ENCODE measurements at regions not wholly inside any gene's neighbourhood (a gene's known extent, or its start where the extent isn't known, plus 50 kb on each side); places are given as distances from the start of the nearest gene placed in this dataset.

DNA sequence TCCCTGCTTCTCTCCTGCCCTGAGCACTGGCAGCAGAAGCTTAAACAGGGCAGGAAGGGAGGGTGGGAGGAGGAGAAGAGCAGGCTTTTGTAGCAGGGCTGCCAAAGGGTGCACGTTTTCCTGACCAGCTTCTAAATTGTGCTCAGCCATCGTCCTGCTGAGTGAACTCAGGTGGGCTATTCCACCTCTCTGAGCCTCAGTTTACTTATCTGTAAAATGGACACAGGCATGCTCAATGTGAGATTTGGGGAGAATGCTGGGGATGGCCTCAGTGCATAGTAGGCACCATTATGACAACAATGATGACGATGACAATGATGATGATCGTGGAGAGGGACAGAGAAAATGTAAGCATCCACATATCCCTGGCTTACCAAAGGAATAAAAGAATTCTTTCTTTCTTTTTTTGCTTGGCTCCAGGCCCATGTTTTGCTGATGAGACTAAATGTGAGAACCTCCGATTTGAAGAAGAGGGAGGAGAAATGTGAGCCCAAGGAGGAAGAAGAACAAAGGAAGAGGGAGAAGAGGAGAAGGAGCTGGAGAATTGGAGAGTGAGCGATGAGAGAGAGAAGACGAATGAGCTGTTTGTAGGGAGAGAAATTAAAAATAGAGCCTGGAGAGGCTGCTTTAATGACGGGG is 105.5 kb upstream of the MYL2 start:
- H3K4me1 Mint-ChIP-seq (ENCODE audit: low read depth, unreplicated experiment), result peaks cover 4% of the 10 kb centered on the region
- no peak overlapping the region for H3K27ac Mint-ChIP-seq (ENCODE audit: unreplicated experiment)
- peaks cover 7% of the 10 kb centered on the region for H3K9me3 Mint-ChIP-seq (ENCODE audit: unreplicated experiment)
- no peak for DNase-seq
- TF ChIP-seq, protein P1, sequence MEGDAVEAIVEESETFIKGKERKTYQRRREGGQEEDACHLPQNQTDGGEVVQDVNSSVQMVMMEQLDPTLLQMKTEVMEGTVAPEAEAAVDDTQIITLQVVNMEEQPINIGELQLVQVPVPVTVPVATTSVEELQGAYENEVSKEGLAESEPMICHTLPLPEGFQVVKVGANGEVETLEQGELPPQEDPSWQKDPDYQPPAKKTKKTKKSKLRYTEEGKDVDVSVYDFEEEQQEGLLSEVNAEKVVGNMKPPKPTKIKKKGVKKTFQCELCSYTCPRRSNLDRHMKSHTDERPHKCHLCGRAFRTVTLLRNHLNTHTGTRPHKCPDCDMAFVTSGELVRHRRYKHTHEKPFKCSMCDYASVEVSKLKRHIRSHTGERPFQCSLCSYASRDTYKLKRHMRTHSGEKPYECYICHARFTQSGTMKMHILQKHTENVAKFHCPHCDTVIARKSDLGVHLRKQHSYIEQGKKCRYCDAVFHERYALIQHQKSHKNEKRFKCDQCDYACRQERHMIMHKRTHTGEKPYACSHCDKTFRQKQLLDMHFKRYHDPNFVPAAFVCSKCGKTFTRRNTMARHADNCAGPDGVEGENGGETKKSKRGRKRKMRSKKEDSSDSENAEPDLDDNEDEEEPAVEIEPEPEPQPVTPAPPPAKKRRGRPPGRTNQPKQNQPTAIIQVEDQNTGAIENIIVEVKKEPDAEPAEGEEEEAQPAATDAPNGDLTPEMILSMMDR (IDR thresholded peaks at IDR 0.05; ENCODE audit: partially characterized antibody, unreplicated experiment), result no peak
- H3K4me3 Mint-ChIP-seq (ENCODE audit: unreplicated experiment), result peak overlapping the region; percentile 1
- H3K36me3 Mint-ChIP-seq (ENCODE audit: unreplicated experiment), result peaks cover 15% of the 10 kb centered on the region
- peaks cover 9% of the 10 kb centered on the region for H3K27me3 Mint-ChIP-seq (ENCODE audit: unreplicated experiment)

DNA sequence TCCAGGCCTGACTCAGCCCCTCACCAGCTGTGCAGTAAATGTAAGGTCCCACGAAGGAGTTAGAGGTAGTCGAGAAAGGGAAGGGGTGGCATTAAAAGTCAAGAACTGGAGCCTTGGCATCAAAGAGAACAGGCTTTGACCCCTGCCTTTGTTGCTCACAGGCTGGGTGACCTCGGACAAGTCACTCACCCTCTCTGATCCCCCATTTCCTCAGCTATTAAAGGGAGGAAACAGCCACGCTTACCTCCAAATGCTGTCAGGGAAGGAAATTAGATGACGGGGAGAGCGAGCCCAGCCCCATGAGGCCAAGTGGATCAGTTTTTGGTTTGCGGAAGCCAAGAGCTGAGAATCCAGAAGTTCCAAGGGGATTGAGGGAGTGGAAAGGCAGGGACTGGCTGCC is 104.9 kb upstream of the MYL2 start:
- TF ChIP-seq, protein P1 (IDR thresholded peaks at IDR 0.05; ENCODE audit: partially characterized antibody, unreplicated experiment), result no peak
- Mint-ChIP-seq H3K36me3 (ENCODE audit: unreplicated experiment) (peaks cover 15% of the 10 kb centered on the region), H3K4me3 (ENCODE audit: unreplicated experiment) (no peak overlapping the region), H3K27me3 (ENCODE audit: unreplicated experiment) (peaks cover 9% of the 10 kb centered on the region), H3K27ac (ENCODE audit: unreplicated experiment) (no peak overlapping the region), H3K4me1 (ENCODE audit: low read depth, unreplicated experiment) (peaks cover 4% of the 10 kb centered on the region), H3K9me3 (ENCODE audit: unreplicated experiment) (peaks cover 7% of the 10 kb centered on the region)
- DNase-seq, result no peak

DNA sequence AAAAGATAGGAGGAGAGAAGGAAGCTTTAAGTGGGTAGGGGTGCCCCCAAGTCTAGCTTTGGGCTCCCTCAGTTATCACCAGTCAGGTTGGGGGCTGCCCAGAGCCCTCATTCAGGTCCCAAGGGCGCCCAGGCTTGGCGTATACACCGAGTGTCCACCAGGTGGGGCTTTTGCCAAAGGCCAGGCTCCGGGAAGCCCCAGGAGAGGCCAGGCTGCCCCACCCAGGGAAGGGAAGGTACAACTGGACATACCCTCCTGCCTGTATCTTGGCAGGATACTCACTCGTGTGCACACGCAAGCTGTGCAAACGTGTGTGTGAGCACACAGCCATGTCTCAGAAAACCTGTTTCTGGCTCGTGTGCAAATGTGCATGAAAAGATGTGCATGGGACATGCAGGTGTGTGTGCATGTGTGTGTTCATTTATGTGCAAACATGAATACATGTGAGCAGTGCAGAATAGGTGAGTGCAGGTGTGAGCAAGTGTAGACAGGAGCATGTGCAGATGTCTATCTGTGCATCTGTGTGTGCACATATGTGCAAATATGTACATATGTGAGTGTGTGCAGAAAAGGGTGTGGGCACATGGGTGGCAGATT is 103.9 kb upstream of the MYL2 start:
- H3K4me1 Mint-ChIP-seq (ENCODE audit: low read depth, unreplicated experiment), result peaks cover 4% of the 10 kb centered on the region
- TF ChIP-seq, protein P1 (IDR thresholded peaks at IDR 0.05; ENCODE audit: partially characterized antibody, unreplicated experiment), result peak; percentile 95
- H3K27me3 Mint-ChIP-seq (ENCODE audit: unreplicated experiment), result peaks cover 9% of the 10 kb centered on the region
- peaks cover 7% of the 10 kb centered on the region for H3K9me3 Mint-ChIP-seq (ENCODE audit: unreplicated experiment)
- peaks cover 15% of the 10 kb centered on the region for H3K36me3 Mint-ChIP-seq (ENCODE audit: unreplicated experiment)
- DNase-seq, result peak; percentile 83
- no peak overlapping the region for H3K27ac Mint-ChIP-seq (ENCODE audit: unreplicated experiment)
- no peak overlapping the region for H3K4me3 Mint-ChIP-seq (ENCODE audit: unreplicated experiment)

DNA sequence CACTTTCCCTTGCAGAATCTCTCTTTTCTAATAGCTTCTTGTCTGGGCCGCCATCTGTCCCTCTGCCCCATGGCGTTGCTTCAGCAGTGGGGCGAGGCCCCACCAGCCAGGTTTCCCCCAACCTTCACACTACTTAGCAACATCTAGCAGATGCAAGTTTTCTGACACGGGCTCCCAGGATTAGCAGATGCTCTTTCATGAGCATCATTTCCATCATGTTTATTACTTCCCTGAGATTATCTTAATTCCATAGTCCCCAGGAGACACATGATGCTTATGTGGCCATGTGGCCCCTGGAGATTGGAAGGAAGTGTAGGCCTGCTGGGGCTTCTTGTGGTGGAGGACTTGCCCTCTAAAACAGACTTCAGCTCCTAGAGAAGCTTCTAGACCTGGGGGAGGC is 102.0 kb upstream of the MYL2 start:
- no peak overlapping the region for H3K4me3 Mint-ChIP-seq (ENCODE audit: unreplicated experiment)
- TF ChIP-seq, protein P1 (IDR thresholded peaks at IDR 0.05; ENCODE audit: partially characterized antibody, unreplicated experiment), result no peak
- peaks cover 7% of the 10 kb centered on the region for H3K9me3 Mint-ChIP-seq (ENCODE audit: unreplicated experiment)
- peaks cover 4% of the 10 kb centered on the region for H3K4me1 Mint-ChIP-seq (ENCODE audit: low read depth, unreplicated experiment)
- no peak overlapping the region for H3K27ac Mint-ChIP-seq (ENCODE audit: unreplicated experiment)
- peaks cover 9% of the 10 kb centered on the region for H3K27me3 Mint-ChIP-seq (ENCODE audit: unreplicated experiment)
- H3K36me3 Mint-ChIP-seq (ENCODE audit: unreplicated experiment), result peaks cover 13% of the 10 kb centered on the region
- no peak for DNase-seq

DNA sequence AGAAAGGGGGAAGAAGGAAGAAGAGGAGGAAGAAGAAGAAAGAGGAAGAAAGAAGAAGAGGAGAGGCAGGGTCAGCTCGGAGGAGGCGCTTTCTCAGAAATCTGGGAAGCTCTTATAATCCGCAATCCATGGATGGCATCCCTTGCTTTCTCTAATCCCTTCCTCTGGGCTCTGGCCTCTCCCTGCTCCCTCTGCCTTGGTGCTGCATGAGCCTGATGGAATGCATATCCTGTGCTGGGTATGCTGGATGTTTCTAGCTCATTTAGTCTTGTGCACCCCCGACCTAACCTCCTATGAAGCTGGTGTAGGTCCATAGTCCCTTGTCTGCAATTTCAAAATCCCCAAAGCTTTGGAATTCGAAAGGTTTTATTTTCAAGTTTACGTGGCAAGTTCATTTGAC is 94.2 kb upstream of the MYL2 start:
- no peak for DNase-seq
- Mint-ChIP-seq H3K27ac (ENCODE audit: unreplicated experiment) (no peak overlapping the region), H3K9me3 (ENCODE audit: unreplicated experiment) (no peaks in the 10 kb centered on the region), H3K4me3 (ENCODE audit: unreplicated experiment) (no peak overlapping the region), H3K4me1 (ENCODE audit: low read depth, unreplicated experiment) (no peaks in the 10 kb centered on the region), H3K36me3 (ENCODE audit: unreplicated experiment) (peaks cover 4% of the 10 kb centered on the region), H3K27me3 (ENCODE audit: unreplicated experiment) (peaks cover 5% of the 10 kb centered on the region)
- TF ChIP-seq, protein P1 (IDR thresholded peaks at IDR 0.05; ENCODE audit: partially characterized antibody, unreplicated experiment), result no peak

All from glutamatergic neuron (in vitro differentiated cells).